A673 (cell line): ENCODE measurements at regions not wholly inside any gene's neighbourhood (a gene's known extent, or its start where the extent isn't known, plus 50 kb on each side); places are given as distances from the start of the nearest gene placed in this dataset.
"Not testable (repeated sequence)": the region's sequence is repeated elsewhere in the genome, so short reads cannot be mapped to it uniquely, and the experiment has no call there.

ENCODE experiments used
- EZH2 ChIP-seq: fragments of 200-600 bp; sonication (generic); IDR thresholded peaks from 2 replicates; pipeline ENCODE4 v1.6.1; 2017; ENCODE audit warnings: borderline replicate concordance, low read depth, mild to moderate bottlenecking, mixed read lengths, antibody characterized with exemption, low read length; ENCODE audit not compliant: poor library complexity, severe bottlenecking
- TF ChIP-seq, protein P1 (sequence below): fragments of 300-800, 200-600 bp; sonication (generic); conservative IDR thresholded peaks from 2 replicates; pipeline ENCODE4 v1.5.1; 2017; ENCODE audit warnings: low read depth, mild to moderate bottlenecking, antibody characterized with exemption, low read length, moderate library complexity, mixed read lengths

- TF ChIP-seq, protein P1, sequence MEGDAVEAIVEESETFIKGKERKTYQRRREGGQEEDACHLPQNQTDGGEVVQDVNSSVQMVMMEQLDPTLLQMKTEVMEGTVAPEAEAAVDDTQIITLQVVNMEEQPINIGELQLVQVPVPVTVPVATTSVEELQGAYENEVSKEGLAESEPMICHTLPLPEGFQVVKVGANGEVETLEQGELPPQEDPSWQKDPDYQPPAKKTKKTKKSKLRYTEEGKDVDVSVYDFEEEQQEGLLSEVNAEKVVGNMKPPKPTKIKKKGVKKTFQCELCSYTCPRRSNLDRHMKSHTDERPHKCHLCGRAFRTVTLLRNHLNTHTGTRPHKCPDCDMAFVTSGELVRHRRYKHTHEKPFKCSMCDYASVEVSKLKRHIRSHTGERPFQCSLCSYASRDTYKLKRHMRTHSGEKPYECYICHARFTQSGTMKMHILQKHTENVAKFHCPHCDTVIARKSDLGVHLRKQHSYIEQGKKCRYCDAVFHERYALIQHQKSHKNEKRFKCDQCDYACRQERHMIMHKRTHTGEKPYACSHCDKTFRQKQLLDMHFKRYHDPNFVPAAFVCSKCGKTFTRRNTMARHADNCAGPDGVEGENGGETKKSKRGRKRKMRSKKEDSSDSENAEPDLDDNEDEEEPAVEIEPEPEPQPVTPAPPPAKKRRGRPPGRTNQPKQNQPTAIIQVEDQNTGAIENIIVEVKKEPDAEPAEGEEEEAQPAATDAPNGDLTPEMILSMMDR = not testable (repeated sequence)
- TF ChIP-seq EZH2 = not testable (repeated sequence)
Measured at GRCh38 chr7:89616829-89617228, 537.4 kb upstream of the STEAP1 start.
